ENCODE measurements at regions not wholly inside any gene's neighbourhood (a gene's known extent, or its start where the extent isn't known, plus 50 kb on each side); places are given as distances from the start of the nearest gene placed in this dataset.
"Not testable (repeated sequence)": the region's sequence is repeated elsewhere in the genome, so short reads cannot be mapped to it uniquely, and the experiment has no call there.

DNA sequence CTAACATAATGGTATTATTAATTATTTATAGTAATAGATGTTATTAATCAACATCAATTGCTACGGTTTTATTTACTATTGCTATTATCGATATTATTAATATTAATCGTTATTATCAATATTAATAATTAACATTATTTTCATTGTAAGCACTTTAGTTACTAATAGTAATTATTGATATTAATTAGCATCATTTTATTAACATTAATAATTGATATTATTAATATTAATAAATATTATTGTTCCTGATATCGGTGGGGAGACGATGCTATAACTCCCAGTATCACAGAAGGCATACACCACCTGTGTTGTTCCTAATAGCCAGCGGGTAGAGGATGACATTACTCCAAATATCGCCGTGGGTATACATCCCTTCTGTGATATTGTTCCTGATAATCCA is 335.5 kb downstream of the MEX3B start:
- no peaks in the 10 kb centered on the region for H3K9me3 ChIP-seq (ENCODE audit: control insufficient read depth in 2 of 3, low read length in 3 of 3)
- no peaks in the 10 kb centered on the region for H3K27me3 ChIP-seq (ENCODE audit: control insufficient read depth in 2 of 2, insufficient read depth in 2 of 2, low read length in 2 of 2)
- no peaks in the 10 kb centered on the region for H3K36me3 Mint-ChIP-seq
- peaks cover 0 to 19% (median 8%) of the 10 kb centered on the region in 5 donors for H3K27me3 Mint-ChIP-seq
- no peak overlapping the region for H3K4me3 ChIP-seq (ENCODE audit: low read length)
- H3K4me1 Mint-ChIP-seq = no peaks in the 10 kb centered on the region
- intact Hi-C loops (cut with micrococcal nuclease) = no loop called here
- no peaks in the 10 kb centered on the region for H3K4me1 ChIP-seq (ENCODE audit: control insufficient read depth in 2 of 2, insufficient read depth in 2 of 2, low read length in 2 of 2)
- H3K27ac ChIP-seq (ENCODE audit: low read depth, low read length) = no peak overlapping the region
- ATAC-seq (no peak), DNase-seq (no peak)
- no peak overlapping the region for H3K4me3 Mint-ChIP-seq
- H3K36me3 ChIP-seq (ENCODE audit: control insufficient read depth in 2 of 3, insufficient read depth in 3 of 3, low read length in 3 of 3) = no peaks in the 10 kb centered on the region
- H3K9me3 Mint-ChIP-seq = peaks cover 0 to 5% (median 0%) of the 10 kb centered on the region in 11 donors
- ChIA-PET POLR2A (no interaction called here), CTCF (no interaction called here)
- H3K27ac Mint-ChIP-seq = no peak overlapping the region

DNA sequence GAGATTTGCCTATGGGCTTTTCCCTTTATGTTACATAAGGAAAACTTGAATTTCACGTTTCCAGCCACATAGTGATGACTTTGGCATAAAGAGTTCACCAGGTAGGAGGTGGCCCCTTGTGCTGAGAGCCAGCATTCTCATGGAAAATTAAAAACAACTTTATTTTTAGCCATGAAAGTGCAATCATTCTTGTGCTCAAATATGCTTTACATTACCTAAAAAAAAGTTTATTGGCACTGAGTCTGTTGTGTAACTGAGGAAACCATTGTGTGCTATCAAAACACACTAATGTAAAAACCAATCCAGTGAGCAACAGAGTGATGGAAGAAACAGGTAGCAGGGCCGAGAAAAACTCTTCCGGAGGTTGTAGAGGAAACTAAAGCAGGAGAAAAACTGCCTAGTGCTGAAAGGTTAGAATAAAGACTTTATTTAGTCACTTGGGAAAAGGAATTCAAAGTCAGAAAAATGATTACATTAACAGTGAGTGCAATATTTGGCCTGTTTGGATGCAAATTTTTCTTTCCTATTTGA is 332.9 kb upstream of the TMC3 start:
- H3K27ac Mint-ChIP-seq; H3K27ac ChIP-seq (ENCODE audit: low read depth, low read length); DNase-seq; intact Hi-C loops (cut with micrococcal nuclease); ATAC-seq; H3K4me1 Mint-ChIP-seq; H3K4me3 Mint-ChIP-seq; H3K4me1 ChIP-seq (ENCODE audit: control insufficient read depth in 2 of 2, insufficient read depth in 2 of 2, low read length in 2 of 2); H3K27me3 ChIP-seq (ENCODE audit: control insufficient read depth in 2 of 2, insufficient read depth in 2 of 2, low read length in 2 of 2); H3K36me3 ChIP-seq (ENCODE audit: control insufficient read depth in 2 of 3, insufficient read depth in 3 of 3, low read length in 3 of 3); H3K36me3 Mint-ChIP-seq; CTCF ChIA-PET; POLR2A ChIA-PET; H3K4me3 ChIP-seq (ENCODE audit: low read length); H3K9me3 ChIP-seq (ENCODE audit: control insufficient read depth in 2 of 3, low read length in 3 of 3); H3K9me3 Mint-ChIP-seq: not testable (repeated sequence)
- H3K27me3 Mint-ChIP-seq = peaks cover 0 to 13% (median 8%) of the 10 kb centered on the region in 5 donors

DNA sequence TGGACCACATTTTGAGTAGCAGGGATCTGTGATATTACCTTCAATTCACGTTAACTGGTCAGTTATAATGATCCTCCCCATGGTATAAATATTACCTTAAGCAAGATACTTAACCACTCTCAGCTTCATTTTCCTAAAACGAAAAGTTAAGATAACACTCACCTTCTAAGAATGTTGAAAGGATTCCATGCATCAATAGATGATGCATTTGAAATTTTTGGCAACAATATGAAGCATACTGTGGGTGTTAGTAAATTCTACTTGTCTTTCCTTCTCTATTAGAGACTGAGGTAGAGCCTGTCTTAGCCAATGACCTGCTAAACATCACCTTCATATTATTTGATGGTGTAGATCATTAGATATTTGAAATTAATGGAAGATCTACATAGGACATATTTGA is 331.7 kb upstream of the TMC3 start:
- H3K4me1 Mint-ChIP-seq; CTCF ChIA-PET; H3K4me3 Mint-ChIP-seq; H3K27me3 ChIP-seq (ENCODE audit: control insufficient read depth in 2 of 2, insufficient read depth in 2 of 2, low read length in 2 of 2); H3K4me1 ChIP-seq (ENCODE audit: control insufficient read depth in 2 of 2, insufficient read depth in 2 of 2, low read length in 2 of 2); H3K4me3 ChIP-seq (ENCODE audit: low read length); H3K27me3 Mint-ChIP-seq; POLR2A ChIA-PET; DNase-seq; H3K27ac Mint-ChIP-seq; H3K27ac ChIP-seq (ENCODE audit: low read depth, low read length); H3K9me3 ChIP-seq (ENCODE audit: control insufficient read depth in 2 of 3, low read length in 3 of 3); intact Hi-C loops (cut with micrococcal nuclease); H3K9me3 Mint-ChIP-seq; H3K36me3 Mint-ChIP-seq; H3K36me3 ChIP-seq (ENCODE audit: control insufficient read depth in 2 of 3, insufficient read depth in 3 of 3, low read length in 3 of 3); ATAC-seq: not testable (repeated sequence)

DNA sequence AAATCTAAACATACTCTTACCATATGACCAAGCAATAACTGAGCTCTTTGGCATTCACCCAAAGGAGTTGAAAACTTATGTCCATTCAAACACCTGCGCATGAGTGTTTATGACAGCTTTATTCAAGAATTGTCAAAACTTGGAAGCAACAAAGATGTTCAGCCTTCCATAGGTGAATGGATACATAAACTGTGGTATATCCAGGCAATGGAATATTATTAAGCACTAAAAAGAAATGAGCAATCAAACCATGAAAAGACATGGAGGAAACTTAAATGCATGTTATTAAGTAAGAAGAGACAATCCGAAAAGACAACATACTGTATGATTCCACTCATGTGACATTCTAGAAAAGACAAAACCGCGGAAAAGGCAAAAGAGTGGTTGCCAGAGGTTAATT is 312.0 kb upstream of the TMC3 start:
- Histone ChIP-seq H3K27ac (ENCODE audit: low read depth, low read length) (no peak overlapping the region), H3K4me3 (ENCODE audit: low read length) (no peak overlapping the region), H3K9me3 (ENCODE audit: control insufficient read depth in 2 of 3, low read length in 3 of 3) (no peaks in the 10 kb centered on the region), H3K27me3 (ENCODE audit: control insufficient read depth in 2 of 2, insufficient read depth in 2 of 2, low read length in 2 of 2) (no peaks in the 10 kb centered on the region), H3K4me1 (ENCODE audit: control insufficient read depth in 2 of 2, insufficient read depth in 2 of 2, low read length in 2 of 2) (no peaks in the 10 kb centered on the region), H3K36me3 (ENCODE audit: control insufficient read depth in 2 of 3, insufficient read depth in 3 of 3, low read length in 3 of 3) (no peaks in the 10 kb centered on the region)
- Mint-ChIP-seq H3K27ac (no peak overlapping the region), H3K4me3 (no peak overlapping the region), H3K4me1 (no peaks in the 10 kb centered on the region), H3K27me3 (peaks cover 0 to 33% (median 9%) of the 10 kb centered on the region in 5 donors), H3K36me3 (no peaks in the 10 kb centered on the region), H3K9me3 (peaks cover 0 to 26% (median 5%) of the 10 kb centered on the region in 11 donors)
- ChIA-PET POLR2A (no interaction called here), CTCF (no interaction called here)
- ATAC-seq (no peak), DNase-seq (no peak)
- intact Hi-C loops (cut with micrococcal nuclease) = no loop called here

DNA sequence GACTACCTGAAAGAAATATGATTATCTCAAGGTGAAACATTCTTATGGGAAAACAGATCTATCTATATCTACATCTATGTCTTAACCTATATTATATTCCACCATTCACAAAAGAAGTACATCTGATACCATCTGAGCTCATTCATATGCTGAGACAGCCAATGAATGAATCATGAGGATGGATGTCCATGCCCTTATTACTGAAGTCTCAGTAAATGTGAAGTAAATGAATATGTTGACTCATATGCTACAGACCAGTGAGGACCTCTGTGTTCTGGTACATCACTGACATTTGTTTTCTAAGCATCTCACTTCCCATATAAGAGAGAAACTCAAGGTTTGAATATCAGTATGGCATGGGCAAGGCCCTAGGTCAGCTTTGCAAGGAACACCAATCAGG is 311.2 kb upstream of the TMC3 start:
- POLR2A ChIA-PET = no interaction called here
- Mint-ChIP-seq H3K4me1 (no peaks in the 10 kb centered on the region), H3K9me3 (peaks cover 0 to 33% (median 5%) of the 10 kb centered on the region in 11 donors), H3K27ac (no peak overlapping the region), H3K36me3 (no peaks in the 10 kb centered on the region), H3K27me3 (peaks cover 0 to 30% (median 8%) of the 10 kb centered on the region in 5 donors), H3K4me3 (no peak overlapping the region)
- Histone ChIP-seq H3K4me3 (ENCODE audit: low read length) (no peak overlapping the region), H3K36me3 (ENCODE audit: control insufficient read depth in 2 of 3, insufficient read depth in 3 of 3, low read length in 3 of 3) (no peaks in the 10 kb centered on the region), H3K4me1 (ENCODE audit: control insufficient read depth in 2 of 2, insufficient read depth in 2 of 2, low read length in 2 of 2) (no peaks in the 10 kb centered on the region), H3K27me3 (ENCODE audit: control insufficient read depth in 2 of 2, insufficient read depth in 2 of 2, low read length in 2 of 2) (no peaks in the 10 kb centered on the region), H3K27ac (ENCODE audit: low read depth, low read length) (no peak overlapping the region), H3K9me3 (ENCODE audit: control insufficient read depth in 2 of 3, low read length in 3 of 3) (no peaks in the 10 kb centered on the region)
- ATAC-seq = no peak
- CTCF ChIA-PET = no interaction called here
- intact Hi-C loops (cut with micrococcal nuclease) = no loop called here
- no peak for DNase-seq

DNA sequence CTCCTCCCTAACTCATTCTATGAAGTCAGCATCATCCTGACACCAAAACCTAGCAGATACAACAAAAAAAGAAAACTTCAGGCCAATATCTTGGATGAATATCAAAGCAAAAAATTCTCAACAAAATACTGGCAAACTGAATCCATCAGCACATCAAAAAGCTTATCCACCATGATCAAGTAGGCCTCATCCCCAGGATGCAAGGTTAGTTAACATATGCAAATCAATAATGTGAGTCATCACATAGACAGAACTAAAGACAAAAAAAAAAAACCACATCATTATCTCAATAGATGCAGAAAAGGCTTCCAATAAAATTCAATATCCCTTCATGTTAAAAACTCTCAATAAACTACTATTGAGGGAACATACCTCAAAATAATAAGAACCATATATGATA is 306.8 kb upstream of the TMC3 start:
- DNase-seq = no peak
- Mint-ChIP-seq H3K27ac (no peak overlapping the region), H3K9me3 (peaks cover under 1 to 50% (median 5%) of the 10 kb centered on the region in 11 donors), H3K27me3 (peaks cover 0 to 19% (median 11%) of the 10 kb centered on the region in 5 donors), H3K4me1 (no peaks in the 10 kb centered on the region), H3K4me3 (no peak overlapping the region), H3K36me3 (no peaks in the 10 kb centered on the region)
- Histone ChIP-seq H3K4me3 (ENCODE audit: low read length) (no peak overlapping the region), H3K27ac (ENCODE audit: low read depth, low read length) (no peak overlapping the region), H3K4me1 (ENCODE audit: control insufficient read depth in 2 of 2, insufficient read depth in 2 of 2, low read length in 2 of 2) (no peaks in the 10 kb centered on the region), H3K27me3 (ENCODE audit: control insufficient read depth in 2 of 2, insufficient read depth in 2 of 2, low read length in 2 of 2) (no peaks in the 10 kb centered on the region), H3K36me3 (ENCODE audit: control insufficient read depth in 2 of 3, insufficient read depth in 3 of 3, low read length in 3 of 3) (no peaks in the 10 kb centered on the region), H3K9me3 (ENCODE audit: control insufficient read depth in 2 of 3, low read length in 3 of 3) (no peaks in the 10 kb centered on the region)
- ATAC-seq = no peak
- ChIA-PET POLR2A (no interaction called here), CTCF (no interaction called here)
- intact Hi-C loops (cut with micrococcal nuclease) = no loop called here

DNA sequence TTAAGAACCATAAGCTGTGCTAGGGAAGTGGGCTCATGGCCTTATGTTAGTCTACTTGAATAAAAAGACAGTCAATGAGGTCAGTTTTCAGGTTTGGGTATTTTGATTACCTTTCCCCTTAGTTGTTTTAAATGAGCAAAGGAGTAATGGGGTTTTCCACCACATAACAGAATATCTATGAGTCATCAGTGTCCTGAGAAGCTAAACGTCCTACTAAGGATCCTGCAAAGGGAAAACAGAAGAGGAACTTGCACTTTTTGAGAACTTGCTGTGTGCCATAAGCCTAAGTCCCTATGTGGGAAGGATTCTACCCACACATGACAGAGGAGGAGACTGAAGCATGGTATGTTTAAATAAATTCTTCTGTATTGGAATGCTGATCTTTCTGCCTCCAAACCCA is 292.8 kb upstream of the TMC3 start:
- H3K36me3 Mint-ChIP-seq = no peaks in the 10 kb centered on the region
- peaks cover 0 to 5% (median 0%) of the 10 kb centered on the region in 5 donors for H3K27me3 Mint-ChIP-seq
- DNase-seq (no peak), ATAC-seq (no peak)
- Histone ChIP-seq H3K36me3 (ENCODE audit: control insufficient read depth in 2 of 3, insufficient read depth in 3 of 3, low read length in 3 of 3) (no peaks in the 10 kb centered on the region), H3K27ac (ENCODE audit: low read depth, low read length) (no peak overlapping the region), H3K4me3 (ENCODE audit: low read length) (no peak overlapping the region), H3K4me1 (ENCODE audit: control insufficient read depth in 2 of 2, insufficient read depth in 2 of 2, low read length in 2 of 2) (no peaks in the 10 kb centered on the region), H3K9me3 (ENCODE audit: control insufficient read depth in 2 of 3, low read length in 3 of 3) (no peaks in the 10 kb centered on the region), H3K27me3 (ENCODE audit: control insufficient read depth in 2 of 2, insufficient read depth in 2 of 2, low read length in 2 of 2) (no peaks in the 10 kb centered on the region)
- intact Hi-C loops (cut with micrococcal nuclease) = no loop called here
- POLR2A ChIA-PET = no interaction called here
- CTCF ChIA-PET = no interaction called here
- H3K4me3 Mint-ChIP-seq = no peak overlapping the region
- H3K27ac Mint-ChIP-seq = no peak overlapping the region
- H3K4me1 Mint-ChIP-seq = no peaks in the 10 kb centered on the region
- peaks cover 0 to 2% (median 0%) of the 10 kb centered on the region in 11 donors for H3K9me3 Mint-ChIP-seq

Measured in naive thymus-derived CD4-positive, alpha-beta T cell (primary cell).